ENCODE measurements at regions not wholly inside any gene's neighbourhood (a gene's known extent, or its start where the extent isn't known, plus 50 kb on each side); places are given as distances from the start of the nearest gene placed in this dataset.

GRCh38 chr9:104287253-104287878 lies 193.3 kb downstream of the SMC2 start:
- H3K4me1 ChIP-seq (ENCODE audit: low read length): no peaks in the 10 kb centered on the region
- no peak overlapping the region for H3K4me2 ChIP-seq (ENCODE audit: low read depth, low read length)
- no peak overlapping the region for H3K9ac ChIP-seq (ENCODE audit: low read length)
- no peaks in the 10 kb centered on the region for H3K27me3 ChIP-seq (replicated peaks; ENCODE audit: insufficient read depth, low read length)
- H2AFZ ChIP-seq (ENCODE audit: low read length): no peak overlapping the region
- no peaks in the 10 kb centered on the region for H3K36me3 ChIP-seq (replicated peaks; ENCODE audit: insufficient read depth, low read length)
- H4K20me1 ChIP-seq (ENCODE audit: insufficient read depth, low read length): no peaks in the 10 kb centered on the region
- no peaks in the 10 kb centered on the region for H3K9me3 ChIP-seq (replicated peaks; ENCODE audit: insufficient read depth, low read length)
- no peaks in the 10 kb centered on the region for H3K79me2 ChIP-seq (ENCODE audit: low read length)
- no peaks in the 10 kb centered on the region for H3F3A ChIP-seq (ENCODE audit: insufficient read depth, low read length)
- DNase-seq: no peak
- no peaks in the 10 kb centered on the region for H3K9me2 ChIP-seq (replicated peaks; ENCODE audit: insufficient read depth, low read length)
- H3K27ac ChIP-seq (ENCODE audit: low read length): no peak overlapping the region
- H3K4me3 ChIP-seq (ENCODE audit: low read length): no peak overlapping the region
- no peak for TF ChIP-seq CTCF (IDR thresholded peaks at IDR 0.05; ENCODE audit: low read length)
- no peak for TF ChIP-seq EZH2phosphoT487 (IDR thresholded peaks at IDR 0.05; ENCODE audit: low read length)

DNA sequence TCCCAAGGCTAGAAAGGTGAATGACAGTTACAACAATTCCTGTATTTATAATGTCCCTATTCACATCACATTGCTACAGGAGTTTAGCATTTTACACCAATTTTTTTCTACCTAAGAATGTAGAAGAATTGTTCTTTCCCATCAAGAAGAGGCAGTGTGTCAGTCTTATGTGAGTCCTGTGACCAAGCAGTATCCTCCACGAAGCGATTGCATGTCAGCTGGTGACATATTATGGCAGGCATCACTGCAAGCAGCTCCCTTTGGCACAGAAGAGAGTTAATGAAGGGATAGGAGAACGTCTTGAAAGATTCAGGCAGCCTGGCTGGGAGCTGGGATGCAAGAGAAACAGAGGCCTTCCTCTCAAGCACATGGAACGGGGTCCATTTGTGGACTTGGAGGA lies 199.8 kb downstream of the SMC2 start:
- H3K36me3 ChIP-seq (replicated peaks; ENCODE audit: insufficient read depth, low read length): no peaks in the 10 kb centered on the region
- no peak for DNase-seq
- H3K79me2 ChIP-seq (ENCODE audit: low read length): no peaks in the 10 kb centered on the region
- H3K27ac ChIP-seq (ENCODE audit: low read length): no peak overlapping the region
- no peaks in the 10 kb centered on the region for H4K20me1 ChIP-seq (ENCODE audit: insufficient read depth, low read length)
- H2AFZ ChIP-seq (ENCODE audit: low read length): no peak overlapping the region
- no peaks in the 10 kb centered on the region for H3F3A ChIP-seq (ENCODE audit: insufficient read depth, low read length)
- no peak for TF ChIP-seq EZH2 (optimal IDR thresholded peaks at IDR 0.05; ENCODE audit: low read depth, low read length)
- TF ChIP-seq EZH2phosphoT487 (IDR thresholded peaks at IDR 0.05; ENCODE audit: low read length): no peak
- TF ChIP-seq CTCF (IDR thresholded peaks at IDR 0.05; ENCODE audit: low read length): no peak
- H3K27me3 ChIP-seq (replicated peaks; ENCODE audit: insufficient read depth, low read length): no peaks in the 10 kb centered on the region
- H3K4me3 ChIP-seq (ENCODE audit: low read length): no peak overlapping the region
- H3K9ac ChIP-seq (ENCODE audit: low read length): no peak overlapping the region
- no peaks in the 10 kb centered on the region for H3K9me3 ChIP-seq (replicated peaks; ENCODE audit: insufficient read depth, low read length)
- no peaks in the 10 kb centered on the region for H3K9me2 ChIP-seq (replicated peaks; ENCODE audit: insufficient read depth, low read length)
- no peak overlapping the region for H3K4me2 ChIP-seq (ENCODE audit: low read depth, low read length)
- H3K4me1 ChIP-seq (ENCODE audit: low read length): no peaks in the 10 kb centered on the region

DNA sequence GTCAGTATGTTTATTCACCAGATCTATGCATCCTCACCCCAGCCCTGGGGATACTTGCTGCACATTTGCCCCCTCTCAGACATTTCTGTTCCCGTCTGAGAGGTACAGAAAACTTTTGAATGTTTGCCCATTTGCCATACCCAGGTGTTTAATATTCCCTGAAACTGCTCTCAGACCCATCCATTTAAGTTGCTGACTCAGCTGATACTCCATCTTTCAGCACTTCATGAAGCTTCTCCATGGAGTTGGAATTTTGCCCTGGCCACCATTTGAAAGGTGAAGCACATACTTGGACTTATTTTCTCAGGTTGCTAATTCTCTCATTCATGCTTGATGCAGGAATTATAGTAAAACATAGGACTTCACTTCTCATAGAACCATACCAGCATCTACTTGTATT lies 203.9 kb upstream of the OR13F1 start:
- H3K9ac ChIP-seq (ENCODE audit: low read length): no peak overlapping the region
- no peak overlapping the region for H3K4me2 ChIP-seq (ENCODE audit: low read depth, low read length)
- no peak overlapping the region for H3K4me3 ChIP-seq (ENCODE audit: low read length)
- DNase-seq: no peak
- no peak overlapping the region for H3K27ac ChIP-seq (ENCODE audit: low read length)
- H3F3A ChIP-seq (ENCODE audit: insufficient read depth, low read length): no peaks in the 10 kb centered on the region
- H4K20me1 ChIP-seq (ENCODE audit: insufficient read depth, low read length): no peaks in the 10 kb centered on the region
- TF ChIP-seq CTCF (IDR thresholded peaks at IDR 0.05; ENCODE audit: low read length) (no peak), EZH2 (optimal IDR thresholded peaks at IDR 0.05; ENCODE audit: low read depth, low read length) (no peak), EZH2phosphoT487 (IDR thresholded peaks at IDR 0.05; ENCODE audit: low read length) (no peak)
- no peaks in the 10 kb centered on the region for H3K36me3 ChIP-seq (replicated peaks; ENCODE audit: insufficient read depth, low read length)
- H3K79me2 ChIP-seq (ENCODE audit: low read length): no peaks in the 10 kb centered on the region
- H3K27me3 ChIP-seq (replicated peaks; ENCODE audit: insufficient read depth, low read length): no peaks in the 10 kb centered on the region
- no peaks in the 10 kb centered on the region for H3K9me2 ChIP-seq (replicated peaks; ENCODE audit: insufficient read depth, low read length)
- H3K4me1 ChIP-seq (ENCODE audit: low read length): no peaks in the 10 kb centered on the region
- no peaks in the 10 kb centered on the region for H3K9me3 ChIP-seq (replicated peaks; ENCODE audit: insufficient read depth, low read length)
- H2AFZ ChIP-seq (ENCODE audit: low read length): no peak overlapping the region
